Pancreas (tissue), 10 donors: ENCODE measurements at regions not wholly inside any gene's neighbourhood (a gene's known extent, or its start where the extent isn't known, plus 50 kb on each side); places are given as distances from the start of the nearest gene placed in this dataset.
A peak's percentile ranks its signal among the peaks of the same experiment; 100 is the strongest.
"Not testable (repeated sequence)": the region's sequence is repeated elsewhere in the genome, so short reads cannot be mapped to it uniquely, and the experiment has no call there.

ENCODE experiments used
- ATAC-seq, 4 donors: fragments of 200-7000 bp; cut with Tn5 transposase; one replicate each; pipeline versions ENCODE4 v1.8.0 to v1.9.1; 2020; ENCODE audit warnings: mild to moderate bottlenecking in 4 of 4, moderate library complexity in 4 of 4
- DNase-seq, 6 donors: peaks; one replicate each; pipeline ENCODE4 v3.0.0-alpha.2; 2020
- FAIRE-seq: peaks from 2 replicates; lab custom pipeline; 2012; peaks lifted over from hg19 to GRCh38; lab: Jason Lieb, UNC
- H3K27ac ChIP-seq, 4 donors: fragments of 200-600 bp; sonication (generic); 1 replicate in 3 of 4; 2 replicates in 1 of 4; pipeline versions ENCODE4 v1.5.0 to v1.8.0; 2020
- H3K27me3 ChIP-seq, 4 donors: fragments of 200-600 bp; one replicate each; pipeline ENCODE4 v1.8.0; 2021
- H3K36me3 ChIP-seq, 3 donors: fragments of 200-600 bp; sonication (generic) in 1 of 3; one replicate each; pipeline versions ENCODE4 v1.5.0 to v1.8.0; 2020 to 2021
- H3K4me1 ChIP-seq, 3 donors: fragments of 200-600 bp; one replicate each; pipeline ENCODE4 v1.8.0; 2021
- H3K4me3 ChIP-seq, 4 donors: fragments of 200-600 bp; sonication (generic) in 2 of 4; one replicate each; pipeline versions ENCODE4 v1.5.0 to v1.8.0; 2020 to 2021
- H3K9me3 ChIP-seq, 4 donors: fragments of 200-600 bp; one replicate each; pipeline ENCODE4 v1.8.0; 2021
- WGBS, 2 donors: extraction: QIAGEN DNeasy Blood & Tissue Kit; methylation state at CpG; one replicate each; pipeline ENCODE4 v1.1.7; 2013; 5-methylcytosine and 5-hydroxymethylcytosine counted together
- intact Hi-C, 3 donors: fragments of 100-400 bp; cut with DNase I; formaldehyde crosslinking; loops; one replicate each; pipeline versions ENCODE4 v1.11.1 to v1.14.2; 2022
- TF ChIP-seq, protein P1 (sequence below), 4 donors: fragments of 200-600 bp; sonication (generic) in 3 of 4; IDR thresholded peaks; one replicate each; pipeline versions ENCODE4 v1.5.0 to v1.8.0; 2021; ENCODE audit warnings: antibody characterized with exemption in 4 of 4
- donor health status: healthy with polysubstance abuse.
- donor health status: DM: no; HTN: no; CAD: no; lungs with moderate emphysema.
- donor health status: DM: no; HTN: no; CAD: no.
- donor health status: control.
- donor health status: control.
- donor health status: Bipolar disorder and iron deficiency.
- donor health status: DM: yes; HTN: yes; CAD: no.
- donor health status: DM: no; HTN: no; CAD: no.
- donor health status: DM: no; HTN: no; CAD: no.
- donor health status: DM: yes; HTN: yes; CAD: no.

- ATAC-seq, result no peak
- Histone ChIP-seq H3K27ac (no peak overlapping the region), H3K9me3 (no peaks in the 10 kb centered on the region), H3K36me3 (no peaks in the 10 kb centered on the region), H3K4me3 (no peak overlapping the region), H3K4me1 (no peaks in the 10 kb centered on the region), H3K27me3 (no peaks in the 10 kb centered on the region)
- intact Hi-C loops, result no loop called here
- no peak for DNase-seq
- WGBS, 2 donors, result 69 to 73% methylated on average over 6 of the region's 6 CpGs
- TF ChIP-seq, protein P1, sequence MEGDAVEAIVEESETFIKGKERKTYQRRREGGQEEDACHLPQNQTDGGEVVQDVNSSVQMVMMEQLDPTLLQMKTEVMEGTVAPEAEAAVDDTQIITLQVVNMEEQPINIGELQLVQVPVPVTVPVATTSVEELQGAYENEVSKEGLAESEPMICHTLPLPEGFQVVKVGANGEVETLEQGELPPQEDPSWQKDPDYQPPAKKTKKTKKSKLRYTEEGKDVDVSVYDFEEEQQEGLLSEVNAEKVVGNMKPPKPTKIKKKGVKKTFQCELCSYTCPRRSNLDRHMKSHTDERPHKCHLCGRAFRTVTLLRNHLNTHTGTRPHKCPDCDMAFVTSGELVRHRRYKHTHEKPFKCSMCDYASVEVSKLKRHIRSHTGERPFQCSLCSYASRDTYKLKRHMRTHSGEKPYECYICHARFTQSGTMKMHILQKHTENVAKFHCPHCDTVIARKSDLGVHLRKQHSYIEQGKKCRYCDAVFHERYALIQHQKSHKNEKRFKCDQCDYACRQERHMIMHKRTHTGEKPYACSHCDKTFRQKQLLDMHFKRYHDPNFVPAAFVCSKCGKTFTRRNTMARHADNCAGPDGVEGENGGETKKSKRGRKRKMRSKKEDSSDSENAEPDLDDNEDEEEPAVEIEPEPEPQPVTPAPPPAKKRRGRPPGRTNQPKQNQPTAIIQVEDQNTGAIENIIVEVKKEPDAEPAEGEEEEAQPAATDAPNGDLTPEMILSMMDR (IDR thresholded peaks at IDR 0.05), result no peak
- FAIRE-seq, result no peak
Observed at GRCh38 chr1:232711996-232712395, 82.1 kb upstream of the SIPA1L2 start.

- Histone ChIP-seq H3K4me3 (no peak overlapping the region), H3K27me3 (no peaks in the 10 kb centered on the region), H3K9me3 (no peaks in the 10 kb centered on the region), H3K4me1 (no peaks in the 10 kb centered on the region), H3K27ac (no peak overlapping the region), H3K36me3 (no peaks in the 10 kb centered on the region)
- TF ChIP-seq, protein P1 (IDR thresholded peaks at IDR 0.05), result no peak
- ATAC-seq (no peak), DNase-seq (no peak), FAIRE-seq (no peak)
- intact Hi-C loops, result no loop called here
Observed at GRCh38 chr1:232713785-232714184, 83.9 kb upstream of the SIPA1L2 start.

- no peak for ATAC-seq
- FAIRE-seq, result peak; percentile 69
- Histone ChIP-seq H3K27ac (no peak overlapping the region), H3K36me3 (no peaks in the 10 kb centered on the region), H3K4me1 (no peaks in the 10 kb centered on the region), H3K4me3 (no peak overlapping the region), H3K9me3 (no peaks in the 10 kb centered on the region), H3K27me3 (no peaks in the 10 kb centered on the region)
- intact Hi-C loops, result no loop called here
- TF ChIP-seq, protein P1 (IDR thresholded peaks at IDR 0.05), result no peak
- no peak for DNase-seq
Observed at GRCh38 chr1:232715154-232715553, 85.2 kb upstream of the SIPA1L2 start.

DNA sequence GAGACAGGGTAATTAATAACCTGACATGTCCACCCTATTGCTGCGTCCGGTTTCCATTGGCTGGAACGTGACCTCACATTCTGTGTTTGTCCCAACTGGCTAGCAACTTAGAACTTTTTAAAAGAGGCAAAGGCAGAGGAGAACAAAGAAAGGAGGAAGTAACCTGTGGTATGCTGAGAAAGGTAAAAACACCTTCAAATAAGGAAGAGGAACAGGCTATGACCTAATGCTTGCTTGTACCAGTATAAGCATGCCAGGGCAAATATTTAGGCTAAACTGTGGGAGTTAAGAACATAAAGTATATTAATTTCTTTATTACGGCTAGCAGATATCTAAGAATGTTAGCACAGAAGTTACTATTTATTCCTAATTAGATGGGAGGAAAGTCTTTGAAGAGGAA, 87.3 kb upstream of the MAP10 start:
- H3K36me3 ChIP-seq, ATAC-seq, H3K4me1 ChIP-seq, H3K4me3 ChIP-seq, intact Hi-C loops, FAIRE-seq, H3K27ac ChIP-seq, DNase-seq, H3K9me3 ChIP-seq, H3K27me3 ChIP-seq: not testable (repeated sequence)
- 72 to 83% methylated on average over 4 of the region's 4 CpGs for WGBS, 2 donors

- ATAC-seq, result peak in 1 of 4 donors; percentile 17
- no peak for FAIRE-seq
- Histone ChIP-seq H3K36me3 (no peaks in the 10 kb centered on the region), H3K4me3 (no peak overlapping the region), H3K27ac (peak overlapping the region in 1 of 4 donors; percentile 5), H3K4me1 (no peaks in the 10 kb centered on the region), H3K27me3 (no peaks in the 10 kb centered on the region), H3K9me3 (no peaks in the 10 kb centered on the region)
- 62 to 68% methylated on average over 7 of the region's 7 CpGs for WGBS, 2 donors
- no peak for DNase-seq
- intact Hi-C loops, result no loop called here
- TF ChIP-seq, protein P1 (IDR thresholded peaks at IDR 0.05), result no peak
Observed at GRCh38 chr1:232718928-232719927, 86.0 kb upstream of the MAP10 start.
